HepG2 (cell line): ENCODE measurements at regions not wholly inside any gene's neighbourhood (a gene's known extent, or its start where the extent isn't known, plus 50 kb on each side); places are given as distances from the start of the nearest gene placed in this dataset.

Source experiments
- ATAC-seq: fragments of 200-7000 bp; cut with Tn5 transposase; 3 replicates; pipeline ENCODE4 v1.9.1; 2020; ENCODE audit warnings: mild to moderate bottlenecking, moderate library complexity
- BruUV-seq: library from RNA; stranded (reverse); fragments of 400-500 nt; replicated peaks from 2 replicates; lab custom pipeline; 2021; lab: Mats Ljungman, UMichigan
- CTCF ChIA-PET: fragments of 300-600 bp; formaldehyde crosslinking; extraction: SDS; loops from one replicate; lab custom pipeline; 2021; ENCODE audit warnings: low total read pairs, inconsistent platforms, low intra/inter-chr PET ratio; lab: Yijun Ruan, JAX
- POLR2A ChIA-PET: fragments of 350-600 bp; sonication (Branson Sonifier 250); formaldehyde crosslinking; loops from one replicate; lab custom pipeline; 2020; ENCODE audit warnings: antibody characterized with exemption, inconsistent platforms; lab: Yijun Ruan, JAX
- DNase-seq: peaks from one replicate; pipeline ENCODE4 v3.0.0-alpha.2; 2015; ENCODE audit warnings: low spot score
- FAIRE-seq: peaks from 3 replicates; lab custom pipeline; 2011; peaks lifted over from hg19 to GRCh38; lab: Jason Lieb, UNC
- H2AFZ ChIP-seq: one replicate; pipeline ENCODE4 v1.6.1; 2011; ENCODE audit warnings: low read length, inconsistent platforms
- H3K27ac ChIP-seq: fragments of 300-600 bp; 3 replicates; pipeline ENCODE4 v1.8.0; 2011; ENCODE audit warnings: mixed run types, mild to moderate bottlenecking, mixed read lengths, low read length, inconsistent platforms; ENCODE audit not compliant: insufficient read depth; ENCODE audit errors: extremely low read length
- H3K27me3 ChIP-seq, 2 experiments: fragments of 200-600 bp in 1 of 2; 2 replicates in 1 of 2; 3 replicates in 1 of 2; pipeline versions ENCODE4 v1.6.0 to v1.8.0; 2011; ENCODE audit warnings: low read length in 2 of 2, mild to moderate bottlenecking in 2 of 2, moderate library complexity in 2 of 2, inconsistent platforms in 1 of 2; ENCODE audit not compliant: insufficient read depth in 2 of 2, control insufficient read depth in 1 of 2
- H3K36me3 ChIP-seq, 2 experiments: fragments of 200-600 bp in 1 of 2; replicated peaks in 1 of 2; 2 replicates in 1 of 2; 3 replicates in 1 of 2; pipeline versions ENCODE4 v1.5.1 to v1.8.0; 2011; ENCODE audit warnings: low read length in 2 of 2, inconsistent platforms in 1 of 2; ENCODE audit not compliant: insufficient read depth in 2 of 2, control insufficient read depth in 1 of 2
- H3K4me1 ChIP-seq: 2 replicates; pipeline ENCODE4 v1.5.1; 2012; ENCODE audit warnings: low read length, inconsistent platforms; ENCODE audit not compliant: insufficient read depth
- H3K4me2 ChIP-seq: 2 replicates; pipeline ENCODE4 v1.6.0; 2011; ENCODE audit warnings: low read depth, low read length, inconsistent platforms
- H3K4me3 ChIP-seq, 3 experiments: fragments of 200-600 bp in 1 of 3; sonication (generic), shearing (Covaris generic) in 1 of 3; replicated peaks in 1 of 3; 2 replicates each; pipeline ENCODE4 v1.5.1; 2011 to 2016; ENCODE audit warnings: low read length in 3 of 3, inconsistent platforms in 2 of 3, low read depth in 2 of 3, mild to moderate bottlenecking in 2 of 3, control low read depth in 1 of 3, mixed read lengths in 1 of 3; ENCODE audit not compliant: insufficient read depth in 1 of 3
- H3K79me2 ChIP-seq: one replicate; pipeline ENCODE4 v1.6.1; 2011; ENCODE audit warnings: low read length, inconsistent platforms; ENCODE audit not compliant: insufficient read depth
- H3K9ac ChIP-seq: 2 replicates; pipeline ENCODE4 v1.6.0; 2011; ENCODE audit warnings: mild to moderate bottlenecking, low read depth, low read length, inconsistent platforms; ENCODE audit not compliant: insufficient read depth
- H3K9me3 ChIP-seq: 2 replicates; pipeline ENCODE4 v1.5.1; 2012; ENCODE audit warnings: mild to moderate bottlenecking, low read length
- H4K20me1 ChIP-seq: 2 replicates; pipeline ENCODE4 v1.6.0; 2011; ENCODE audit warnings: inconsistent platforms, mild to moderate bottlenecking, low read length, moderate library complexity; ENCODE audit not compliant: insufficient read depth
- CREBL2 ChIP-seq: sonication (generic); formaldehyde crosslinking; IDR thresholded peaks from 2 replicates; pipeline ENCODE4 v1.8.1; 2023; ENCODE audit warnings: missing genetic modification reagents, mild to moderate bottlenecking, borderline replicate concordance
- FOXJ3 ChIP-seq: sonication (generic); formaldehyde crosslinking; IDR thresholded peaks from 2 replicates; pipeline ENCODE4 v1.4.0; 2020; ENCODE audit warnings: missing genetic modification reagents, mild to moderate bottlenecking, borderline replicate concordance
- HOMEZ ChIP-seq: IDR thresholded peaks from 2 replicates; pipeline ENCODE4 v1.6.1; 2016; ENCODE audit warnings: low read depth
- HOXA3 ChIP-seq: sonication (generic); formaldehyde crosslinking; IDR thresholded peaks from 2 replicates; pipeline ENCODE4 v1.5.0; 2020; ENCODE audit warnings: missing genetic modification reagents
- RARG ChIP-seq: sonication (generic); formaldehyde crosslinking; IDR thresholded peaks from 2 replicates; pipeline ENCODE4 v1.4.0; 2020; ENCODE audit warnings: low read depth, mild to moderate bottlenecking, missing genetic modification reagents
- RORA ChIP-seq: sonication (generic); formaldehyde crosslinking; IDR thresholded peaks from 2 replicates; pipeline ENCODE4 v1.5.0; 2020; ENCODE audit warnings: mild to moderate bottlenecking, missing genetic modification reagents, moderate library complexity
- ZBTB39 ChIP-seq: sonication (generic); formaldehyde crosslinking; IDR thresholded peaks from 2 replicates; pipeline ENCODE4 v1.5.0; 2020; ENCODE audit warnings: missing genetic modification reagents
- ZKSCAN5 ChIP-seq: sonication (generic); formaldehyde crosslinking; IDR thresholded peaks from 2 replicates; pipeline ENCODE4 v1.5.1; 2020; ENCODE audit warnings: mild to moderate bottlenecking, missing genetic modification reagents
- ZNF101 ChIP-seq: sonication (generic); formaldehyde crosslinking; IDR thresholded peaks from 2 replicates; pipeline ENCODE4 v1.4.0; 2020; ENCODE audit warnings: mild to moderate bottlenecking, low read depth, missing genetic modification reagents, borderline replicate concordance
- ZNF501 ChIP-seq: sonication (generic); formaldehyde crosslinking; IDR thresholded peaks from 2 replicates; pipeline ENCODE4 v1.5.1; 2020; ENCODE audit warnings: mild to moderate bottlenecking, moderate library complexity, missing genetic modification reagents
- ZNF781 ChIP-seq: sonication (generic); formaldehyde crosslinking; IDR thresholded peaks from 2 replicates; pipeline ENCODE4 v1.5.1; 2020; ENCODE audit warnings: borderline replicate concordance, mild to moderate bottlenecking, missing genetic modification reagents; ENCODE audit errors: not compliant biosample characterization
- ZSCAN21 ChIP-seq: sonication (generic); formaldehyde crosslinking; IDR thresholded peaks from 2 replicates; pipeline ENCODE4 v1.8.0; 2022; ENCODE audit warnings: mild to moderate bottlenecking, missing genetic modification reagents, moderate library complexity, borderline replicate concordance
- in situ Hi-C: cut with HindIII; loops from 2 replicates; pipeline ENCODE4 v1.10.0; 2017; ENCODE audit warnings: low pct_unique_long_range_greater_than_20kb; ENCODE audit not compliant: extremely low pct_ligation_motif_present
- intact Hi-C: fragments of 100-400 bp; cut with micrococcal nuclease; formaldehyde crosslinking; loops from one replicate; pipeline ENCODE4 v1.10.0; 2022; ENCODE audit not compliant: unreplicated experiment

DNA sequence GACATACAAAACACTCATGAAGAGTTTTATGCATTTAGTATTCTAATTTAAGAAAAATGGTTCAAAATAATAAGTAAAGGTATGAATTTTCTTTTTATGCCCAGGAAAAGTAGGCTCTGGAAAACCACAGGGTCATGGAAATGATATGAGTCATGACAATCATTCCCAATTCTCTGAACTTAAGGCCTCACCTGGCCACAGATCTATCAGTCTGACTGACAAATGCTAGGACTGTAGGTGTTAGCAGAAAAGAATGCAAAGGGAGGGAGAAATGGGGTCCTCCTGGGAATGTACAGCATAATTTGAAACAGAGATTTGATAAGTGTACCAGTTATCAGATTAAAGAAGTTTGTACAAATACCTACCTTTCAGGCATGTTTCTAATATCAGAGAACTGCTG, 270.5 kb upstream of the ARSJ start:
- no peak overlapping the region for H3K4me3 ChIP-seq
- no peak overlapping the region for H3K9ac ChIP-seq
- CTCF ChIA-PET, result no interaction called here
- H3K4me2 ChIP-seq, result no peak overlapping the region
- H3K27me3 ChIP-seq, result no peaks in the 10 kb centered on the region; a peak in 1 of 5 replicates
- H3K4me1 ChIP-seq, result no peaks in the 10 kb centered on the region
- in situ Hi-C loops, result no loop called here
- no peak for TF ChIP-seq FOXJ3
- no peak for TF ChIP-seq ZNF101 (CRISPR knock-in tag)
- no peak for TF ChIP-seq CREBL2
- no peak for TF ChIP-seq RORA
- no peak for TF ChIP-seq ZKSCAN5
- no peak for TF ChIP-seq HOXA3 (CRISPR knock-in tag)
- TF ChIP-seq RARG (CRISPR knock-in tag), result no peak
- TF ChIP-seq ZSCAN21, result no peak
- no peak for TF ChIP-seq ZNF501
- no peak for TF ChIP-seq ZBTB39 (CRISPR knock-in tag)
- no peak for TF ChIP-seq HOMEZ (CRISPR knock-in tag)
- TF ChIP-seq ZNF781 (CRISPR knock-in tag), result no peak
- H3K27ac ChIP-seq, result no peak overlapping the region
- no peaks in the 10 kb centered on the region for H3K9me3 ChIP-seq
- FAIRE-seq (no peak), DNase-seq (no peak), ATAC-seq (no peak)
- H3K79me2 ChIP-seq, result no peaks in the 10 kb centered on the region
- intact Hi-C loops, result no loop called here
- no peaks in the 10 kb centered on the region for H3K36me3 ChIP-seq
- no TSS peak for BruUV-seq
- H2AFZ ChIP-seq, result no peak overlapping the region
- POLR2A ChIA-PET, result no interaction called here
- H4K20me1 ChIP-seq, result no peaks in the 10 kb centered on the region
